Daoy (cell line): ENCODE measurements at regions not wholly inside any gene's neighbourhood (a gene's known extent, or its start where the extent isn't known, plus 50 kb on each side); places are given as distances from the start of the nearest gene placed in this dataset.
"Not testable (repeated sequence)": the region's sequence is repeated elsewhere in the genome, so short reads cannot be mapped to it uniquely, and the experiment has no call there.

Source experiments
- DNase-seq: peaks from one replicate; pipeline ENCODE4 v3.0.0-alpha.2; 2015; ENCODE audit warnings: low read depth

DNA sequence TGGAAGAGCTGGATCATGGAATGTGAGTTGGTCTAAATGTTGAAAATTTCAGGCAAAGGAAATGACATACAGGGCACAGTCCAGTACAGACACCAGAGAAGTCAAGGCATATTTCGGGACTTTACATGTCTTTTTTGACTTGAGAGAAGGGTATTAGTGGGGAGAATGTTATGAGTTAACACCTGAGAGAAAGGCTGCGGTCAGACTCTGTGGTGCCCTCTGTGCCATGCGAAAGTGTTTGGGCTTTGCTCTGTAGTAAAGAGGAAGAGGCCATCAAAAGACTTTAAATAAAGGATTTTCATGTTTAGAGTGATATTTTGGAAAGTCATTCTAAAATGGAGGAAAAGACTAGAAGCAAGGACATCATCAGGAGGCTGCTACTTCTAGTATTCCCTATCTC is 607.4 kb downstream of the CCSER2 start:
- DNase-seq = no peak

DNA sequence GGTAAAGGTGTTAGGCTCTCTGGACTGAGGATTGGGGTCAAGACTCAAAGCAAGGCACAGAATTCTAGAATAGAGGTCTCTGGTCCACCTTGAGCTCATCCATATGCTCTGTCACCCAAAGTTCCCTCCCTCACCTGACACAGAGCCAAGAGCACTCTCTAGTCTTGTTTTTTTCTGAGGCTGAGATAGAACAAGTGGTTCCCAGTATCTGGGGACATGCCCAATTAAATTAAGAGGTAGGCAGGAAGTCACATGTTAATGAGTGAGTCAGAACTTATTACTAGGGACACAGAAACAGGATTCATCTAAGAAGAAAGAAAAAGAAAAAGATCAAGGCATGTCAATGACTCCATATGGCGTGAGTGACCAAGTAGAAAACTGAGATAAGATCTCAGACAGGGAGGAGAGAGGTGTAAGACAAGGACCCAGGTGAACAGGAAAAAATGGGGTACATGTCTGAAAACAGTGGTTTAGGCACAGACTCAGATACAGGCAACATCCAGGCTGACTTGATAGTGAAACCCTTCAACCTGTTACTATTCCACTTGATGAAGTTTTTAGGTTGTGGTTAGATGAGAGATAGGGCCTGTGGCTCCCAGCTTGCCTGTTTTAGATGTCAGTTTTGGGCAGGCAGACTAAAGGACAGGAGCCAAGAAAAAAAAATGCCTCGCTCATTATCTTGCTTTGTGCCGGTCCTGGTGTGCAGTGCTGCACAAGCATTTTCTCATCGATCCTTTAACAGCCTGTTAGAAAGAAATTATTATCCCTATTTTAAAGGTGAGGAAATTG is 609.9 kb downstream of the CCSER2 start:
- no peak for DNase-seq

DNA sequence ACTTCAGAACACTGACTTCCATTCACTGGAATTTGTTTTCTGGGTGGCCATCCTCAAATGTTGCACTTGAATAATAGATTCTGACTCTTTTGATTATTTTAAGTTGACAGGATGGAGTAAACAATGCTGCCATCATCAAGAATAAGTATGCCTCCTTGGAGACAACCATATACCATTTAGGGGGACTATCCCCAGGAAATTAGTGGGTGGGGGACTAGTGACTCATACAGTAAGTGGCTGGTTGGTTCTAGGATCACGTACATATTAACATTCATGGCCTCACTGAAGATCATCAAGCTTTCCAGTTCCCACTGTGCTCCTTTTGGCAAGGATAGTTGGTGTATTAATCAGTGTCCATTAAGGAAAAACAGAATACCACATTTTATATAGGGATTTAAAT is 615.2 kb downstream of the CCSER2 start:
- no peak for DNase-seq

DNA sequence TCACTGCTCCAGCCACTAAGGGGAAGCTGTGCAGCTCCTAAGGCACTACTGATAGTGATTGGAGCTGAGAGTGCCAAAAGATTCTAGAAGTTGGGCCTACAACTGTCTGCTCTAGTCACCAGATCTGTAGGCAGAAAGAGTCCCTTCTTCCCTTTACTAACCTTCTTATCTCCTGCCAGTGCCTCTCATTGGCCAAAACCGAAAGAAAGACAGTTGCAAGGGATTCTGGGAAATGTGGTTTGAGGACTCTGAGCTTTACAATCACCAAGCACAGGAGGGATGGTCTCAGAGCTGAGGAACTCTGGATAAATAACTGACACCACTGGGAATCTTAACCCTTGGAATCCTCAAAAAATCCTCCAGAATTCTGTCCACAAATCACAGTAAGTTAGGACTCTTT is 615.8 kb downstream of the CCSER2 start:
- DNase-seq = no peak

DNA sequence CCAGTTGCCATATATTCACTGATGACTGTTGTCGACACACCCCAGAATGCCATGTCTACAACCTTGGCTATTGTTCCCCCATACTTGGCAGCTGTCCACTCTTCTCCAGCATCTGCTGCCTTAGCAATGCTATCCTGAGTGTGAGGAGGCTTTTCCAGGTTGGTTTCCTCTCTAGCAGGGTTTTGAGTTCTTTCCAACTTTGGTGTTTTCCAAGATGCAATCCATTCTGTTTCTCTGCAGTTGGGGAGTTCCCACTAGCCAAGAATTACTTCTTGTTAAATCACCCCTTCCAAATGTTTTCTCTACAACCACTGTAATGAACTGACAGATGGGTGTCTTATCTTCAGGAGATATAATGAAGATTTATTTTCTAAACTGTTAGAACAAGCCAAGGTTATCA is 617.4 kb downstream of the CCSER2 start:
- no peak for DNase-seq

DNA sequence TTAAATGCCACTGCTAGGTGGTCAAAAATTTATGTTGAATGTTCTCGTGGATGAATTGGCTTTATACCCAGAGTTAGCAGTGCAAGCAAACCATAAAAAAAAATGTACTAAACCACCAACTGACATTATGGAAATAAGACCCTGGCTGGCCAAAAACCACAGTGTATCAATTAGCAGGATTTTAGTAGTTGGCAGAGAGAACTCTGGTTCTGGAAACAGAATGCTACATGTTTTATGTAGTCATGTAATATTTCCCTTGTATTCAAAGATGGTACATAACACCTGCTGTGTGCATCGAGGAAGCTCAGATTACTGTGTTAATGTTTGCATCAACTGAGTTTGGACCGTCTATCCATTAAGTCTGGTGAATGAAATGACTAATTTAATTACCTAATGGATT is 618.5 kb downstream of the CCSER2 start:
- no peak for DNase-seq

DNA sequence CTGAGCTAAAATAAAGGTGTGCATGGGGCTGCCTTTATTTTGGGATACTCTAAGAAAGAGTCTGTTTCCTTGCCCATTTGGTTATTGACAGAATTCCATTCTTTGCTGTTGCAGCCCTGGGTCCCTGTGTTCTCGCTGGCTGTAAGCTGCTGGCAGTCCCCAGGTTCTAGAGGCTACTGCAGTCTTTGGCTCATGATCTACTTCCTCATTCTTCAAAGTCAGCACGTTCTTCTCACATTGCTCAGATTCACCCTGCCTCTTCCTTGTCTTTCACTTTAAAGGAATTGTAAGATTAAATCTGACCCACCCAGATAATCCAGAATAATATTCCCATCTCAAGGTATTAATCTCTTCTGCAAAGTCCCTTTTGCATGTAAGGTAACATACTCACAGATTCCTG is 620.3 kb downstream of the CCSER2 start:
- no peak for DNase-seq

DNA sequence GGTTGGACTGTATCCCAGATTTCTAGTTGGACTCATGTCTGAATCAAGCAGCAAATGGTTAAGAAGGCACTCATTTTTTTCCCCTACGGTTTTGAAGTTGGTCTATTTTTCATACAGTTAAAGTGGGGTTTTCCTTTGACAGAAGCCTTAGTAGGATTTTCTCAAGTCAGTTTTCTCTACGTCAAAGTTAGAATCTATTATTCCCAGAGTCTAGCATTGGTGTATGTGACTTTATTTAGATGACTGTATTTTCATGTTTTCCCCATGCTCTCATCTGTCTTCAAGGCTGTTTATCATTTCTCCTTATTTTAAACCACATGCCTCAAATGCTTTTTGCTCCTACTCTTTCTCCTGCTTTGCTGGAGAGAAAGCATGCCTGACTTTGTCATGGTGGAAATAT is 623.2 kb downstream of the CCSER2 start:
- DNase-seq = no peak

DNA sequence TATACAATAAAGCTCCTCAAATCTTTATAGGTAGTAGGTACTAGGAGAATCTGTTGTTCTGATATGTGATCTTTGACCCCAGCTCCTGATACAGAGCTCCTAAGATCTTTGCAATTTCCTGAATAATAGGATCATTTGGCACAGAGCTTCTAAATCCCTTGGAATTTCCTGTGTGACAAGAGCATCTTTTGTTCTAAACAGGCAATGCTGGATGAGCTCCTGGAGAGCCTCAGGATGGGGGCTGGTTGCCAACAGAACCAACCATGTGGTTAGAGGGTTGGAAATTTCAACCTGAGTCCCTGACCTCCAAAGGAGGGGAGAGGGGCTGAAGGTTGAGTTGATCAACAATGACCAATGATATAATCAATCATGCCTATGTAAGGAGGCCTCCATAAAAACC is 629.0 kb downstream of the CCSER2 start:
- DNase-seq = no peak

DNA sequence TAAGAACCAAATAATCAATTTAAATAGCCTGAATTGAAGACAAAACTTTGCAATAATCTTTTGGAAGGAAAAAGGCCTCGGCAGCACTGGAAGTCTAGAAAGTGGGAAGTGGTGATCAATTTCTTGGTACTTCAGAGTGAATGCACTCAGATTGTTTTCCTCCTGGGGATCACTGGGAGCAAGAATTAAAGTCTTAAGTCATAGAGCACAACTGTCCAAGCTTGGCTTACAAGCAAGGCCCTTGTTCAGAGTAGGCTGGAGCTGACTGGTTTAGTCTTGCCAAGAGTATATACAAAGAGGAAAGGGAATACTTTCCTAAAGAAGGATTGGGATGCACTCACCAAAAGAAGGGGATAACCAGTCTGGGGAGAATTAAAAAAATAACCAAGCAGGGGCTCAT is 637.1 kb downstream of the CCSER2 start:
- no peak for DNase-seq

DNA sequence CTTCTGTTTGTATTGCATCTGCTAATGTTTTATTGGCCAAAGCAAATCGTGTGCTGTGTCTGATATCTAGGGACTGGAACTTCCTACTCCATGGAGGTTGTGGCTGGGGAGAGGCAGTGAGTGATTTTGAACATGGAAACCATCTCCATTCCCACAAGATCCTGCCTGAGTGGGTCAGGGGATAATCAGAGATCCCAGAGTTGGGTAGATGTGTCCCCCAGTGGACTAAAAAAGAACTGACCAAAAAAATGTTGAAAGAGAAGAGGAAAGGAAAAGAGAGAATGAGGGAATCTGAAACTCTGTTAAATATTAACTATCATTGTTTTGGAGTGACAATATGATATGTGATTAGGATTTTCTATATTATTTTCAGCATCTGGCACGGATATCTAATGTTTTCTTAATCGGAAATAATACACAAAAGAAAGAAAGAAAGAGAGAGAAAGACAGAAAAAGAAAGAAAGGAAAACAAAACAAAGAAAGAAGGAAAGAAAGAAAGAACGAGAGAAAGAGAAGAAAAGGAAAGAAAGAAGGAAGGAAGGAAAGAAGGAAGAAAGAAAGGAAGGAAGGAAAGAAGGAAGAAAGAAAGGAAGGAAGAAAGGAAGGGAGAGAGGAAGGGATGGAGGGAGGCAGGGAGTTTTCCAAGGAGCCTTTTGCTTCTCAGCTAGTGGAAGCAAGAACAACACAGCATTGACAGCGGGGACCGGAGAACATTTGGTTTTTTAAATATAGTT is 638.5 kb downstream of the CCSER2 start:
- no peak for DNase-seq

DNA sequence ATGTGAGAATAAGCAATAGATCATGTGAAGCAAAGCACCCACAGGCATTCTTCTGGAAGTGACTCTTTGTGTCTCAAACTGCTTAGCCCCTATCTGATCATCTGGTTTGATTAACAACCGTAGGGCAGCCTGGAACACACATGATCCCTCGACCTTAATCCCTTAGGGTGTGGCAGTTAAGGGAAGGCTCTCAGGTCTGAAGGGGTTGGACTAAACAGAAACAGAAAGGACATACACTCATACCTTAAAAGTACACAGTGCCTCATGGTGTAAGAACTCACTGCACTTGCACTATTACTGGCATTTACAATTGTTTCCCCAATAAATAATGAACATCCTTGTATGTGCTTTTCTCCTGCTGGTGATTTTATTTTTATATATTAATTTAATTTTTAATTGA is 640.9 kb downstream of the CCSER2 start:
- not testable (repeated sequence) for DNase-seq

DNA sequence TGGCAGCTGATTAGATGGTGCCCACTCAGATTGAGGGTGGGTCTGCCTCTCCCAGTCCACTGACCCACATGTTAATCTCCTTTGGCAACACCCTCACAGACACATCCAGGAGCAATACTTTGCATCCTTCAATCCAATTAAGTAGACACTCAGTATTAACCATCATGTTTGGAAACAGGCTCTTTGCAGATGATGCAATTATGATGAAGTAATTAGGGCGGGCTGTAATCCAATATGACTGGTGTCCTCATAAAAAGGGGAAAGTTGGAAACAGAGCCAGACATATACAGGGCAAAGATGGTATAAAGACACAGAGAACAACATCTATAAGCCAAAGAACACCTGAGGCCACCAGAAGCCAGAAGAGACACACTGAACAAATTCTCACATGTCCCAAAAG is 658.6 kb downstream of the CCSER2 start:
- no peak for DNase-seq

DNA sequence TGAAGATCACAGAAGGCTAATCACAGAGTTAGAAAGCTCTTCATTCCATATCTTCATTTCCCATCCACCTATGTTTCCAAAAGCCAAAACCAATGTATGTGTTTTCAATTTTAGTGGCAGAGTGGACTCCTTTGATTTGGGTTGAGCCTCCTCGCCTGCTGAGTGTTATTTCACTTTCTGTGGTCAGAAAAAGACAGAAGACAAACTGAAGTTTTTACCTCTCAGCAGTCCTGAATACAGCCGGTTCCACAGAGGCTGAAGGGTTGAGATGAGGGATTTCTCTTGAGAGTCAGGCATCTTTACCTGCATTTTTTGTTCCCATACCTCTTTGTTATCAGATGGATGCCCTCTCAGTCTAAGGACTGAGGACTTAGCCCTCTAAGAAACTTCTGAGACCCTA is 659.6 kb downstream of the CCSER2 start:
- no peak for DNase-seq

DNA sequence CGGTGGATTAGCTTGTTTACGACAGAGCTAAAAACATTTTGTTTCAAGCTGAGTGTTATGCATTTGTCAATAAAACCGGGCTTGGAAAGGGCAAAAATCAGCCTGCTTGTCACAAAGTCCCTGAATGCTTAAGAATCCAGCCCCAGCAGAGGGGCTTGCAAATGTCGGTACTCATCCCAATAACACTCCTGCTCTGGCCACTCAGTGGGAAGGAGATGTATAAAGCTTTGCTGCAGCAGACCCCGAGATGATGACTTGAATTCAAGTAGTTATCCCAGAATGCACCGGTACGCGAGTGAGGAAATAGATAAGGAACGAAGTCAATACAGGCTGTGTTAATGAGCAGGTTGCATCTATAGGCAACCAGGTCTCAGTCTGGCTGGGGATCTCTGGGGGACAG is 662.3 kb downstream of the CCSER2 start:
- DNase-seq = no peak

DNA sequence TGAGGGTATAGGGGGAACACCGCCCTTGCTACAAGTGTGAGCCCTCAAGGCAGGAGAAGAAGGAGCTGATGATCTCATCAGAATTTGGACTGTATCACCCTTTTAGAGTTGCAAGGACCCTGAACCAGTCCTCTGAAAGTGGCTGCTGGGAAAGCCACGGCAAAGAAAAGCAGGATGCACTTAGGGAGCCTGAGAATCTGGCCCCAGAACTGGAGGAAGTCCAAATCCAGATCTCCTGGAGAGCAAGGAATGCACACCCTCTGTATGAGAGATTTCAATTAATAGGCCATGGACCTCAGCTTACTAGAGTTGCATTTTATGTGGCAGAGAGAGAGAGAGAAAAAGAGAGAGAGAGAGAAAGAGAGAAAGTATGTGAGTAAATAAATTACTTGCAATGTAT is 662.9 kb downstream of the CCSER2 start:
- DNase-seq = no peak

DNA sequence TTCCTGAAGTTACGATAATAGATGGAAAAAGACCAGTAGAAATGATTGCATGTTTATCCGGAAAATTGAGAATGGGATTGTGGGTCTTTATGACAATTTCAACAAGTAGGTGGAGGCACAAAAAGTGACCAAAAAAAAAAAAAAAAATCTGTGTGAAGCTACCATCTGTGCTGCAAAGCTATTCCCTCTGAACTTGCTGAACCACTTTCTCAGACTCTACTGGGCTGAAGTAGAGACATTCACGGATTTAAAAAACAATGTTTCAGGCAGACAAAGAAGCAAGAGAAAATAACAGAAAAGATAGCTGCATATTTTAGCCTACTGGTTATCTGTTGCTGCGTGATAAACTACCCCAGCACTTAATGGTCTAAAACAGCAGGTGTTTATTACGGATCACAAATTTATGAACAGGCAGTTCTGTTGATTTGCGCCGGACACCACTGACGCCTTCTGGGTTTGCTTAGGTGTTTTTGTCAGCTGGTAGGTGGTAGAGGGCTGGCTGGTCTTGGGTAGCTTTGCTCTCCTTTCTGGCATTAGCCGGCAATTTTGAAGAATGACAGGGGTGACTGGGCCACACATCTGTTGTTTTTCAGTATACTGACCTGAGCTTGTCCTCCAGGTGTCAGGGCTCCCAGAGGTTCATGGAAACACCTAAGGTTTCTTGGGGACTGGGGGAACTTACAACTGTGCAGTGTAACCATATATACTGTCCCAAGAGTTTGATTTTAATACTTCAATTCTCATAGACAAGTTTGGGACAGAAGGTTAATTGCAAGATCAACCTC is 665.1 kb downstream of the CCSER2 start:
- DNase-seq = no peak

DNA sequence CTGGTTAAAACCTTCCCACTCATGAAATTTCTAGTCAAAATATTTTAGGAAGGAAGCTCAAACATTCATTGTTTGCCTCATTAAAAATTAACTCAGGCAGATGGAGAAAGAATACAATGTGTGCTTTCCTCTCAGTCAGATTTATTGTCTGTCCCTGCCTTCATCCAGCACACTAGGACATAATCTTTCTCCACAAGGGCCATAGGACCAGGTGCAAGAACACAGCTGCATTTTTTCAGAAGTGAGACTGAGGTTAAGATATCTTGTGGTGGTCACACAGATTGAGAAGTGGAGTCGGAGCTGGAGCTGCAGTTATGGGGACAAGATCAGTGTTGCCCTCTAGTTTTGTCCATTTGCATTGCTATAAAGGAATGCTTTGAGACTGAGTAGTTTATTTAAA is 666.3 kb downstream of the CCSER2 start:
- no peak for DNase-seq

DNA sequence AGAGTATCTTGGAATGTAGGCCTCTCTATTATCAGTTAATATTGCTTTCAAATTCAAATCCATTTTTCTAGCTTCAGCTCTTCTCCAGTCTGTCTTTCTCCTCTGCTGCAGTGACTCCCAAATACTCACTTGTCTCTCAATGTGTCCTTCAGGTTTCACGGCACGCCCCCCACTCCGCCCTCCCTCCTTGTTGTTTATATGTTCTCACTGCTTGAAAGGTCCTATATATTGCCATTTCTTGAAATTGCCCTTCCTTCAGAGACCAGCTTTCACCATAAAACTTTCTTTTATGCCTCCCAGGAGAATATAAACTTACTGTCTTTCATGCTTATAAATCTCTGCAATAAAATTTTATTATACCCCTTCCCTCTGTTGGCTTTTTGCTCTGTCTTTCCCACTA is 668.2 kb downstream of the CCSER2 start:
- no peak for DNase-seq

DNA sequence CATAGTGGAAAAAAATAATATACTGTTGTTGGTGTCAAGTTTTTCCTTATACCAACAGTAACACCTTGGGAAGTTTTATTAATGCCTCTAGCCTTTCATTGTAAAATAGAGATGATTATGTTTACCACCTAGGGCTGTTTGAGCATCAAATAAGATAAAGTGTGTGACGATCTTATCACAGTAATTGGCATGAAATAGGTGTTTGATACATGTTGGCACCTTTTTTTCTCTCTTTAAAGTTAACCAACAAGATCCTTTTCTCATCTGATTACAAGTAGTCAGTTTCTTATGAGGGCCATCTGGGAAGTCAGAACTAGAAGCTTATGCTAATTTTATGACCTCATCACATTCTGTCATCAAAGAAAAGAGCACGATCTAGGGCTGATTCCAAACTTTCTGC is 669.5 kb downstream of the CCSER2 start:
- no peak for DNase-seq

DNA sequence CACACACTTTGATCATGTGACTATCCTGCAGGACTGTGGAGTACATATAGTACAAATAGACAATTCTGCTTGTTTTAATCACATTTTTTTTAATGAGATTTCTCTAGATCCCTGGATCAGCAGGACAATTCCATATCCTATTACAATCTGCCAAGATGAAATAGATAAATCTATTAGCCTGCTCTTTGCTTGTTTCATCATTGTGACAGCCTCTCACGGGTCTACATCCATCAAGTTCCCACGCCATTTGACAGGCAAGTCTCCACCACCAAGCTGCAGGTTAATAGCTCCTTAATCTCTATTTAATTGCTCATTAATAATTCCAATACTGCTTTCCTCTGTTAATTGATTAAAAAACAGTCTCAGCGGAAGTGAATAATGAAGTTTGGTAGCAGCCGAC is 671.5 kb downstream of the CCSER2 start:
- no peak for DNase-seq

DNA sequence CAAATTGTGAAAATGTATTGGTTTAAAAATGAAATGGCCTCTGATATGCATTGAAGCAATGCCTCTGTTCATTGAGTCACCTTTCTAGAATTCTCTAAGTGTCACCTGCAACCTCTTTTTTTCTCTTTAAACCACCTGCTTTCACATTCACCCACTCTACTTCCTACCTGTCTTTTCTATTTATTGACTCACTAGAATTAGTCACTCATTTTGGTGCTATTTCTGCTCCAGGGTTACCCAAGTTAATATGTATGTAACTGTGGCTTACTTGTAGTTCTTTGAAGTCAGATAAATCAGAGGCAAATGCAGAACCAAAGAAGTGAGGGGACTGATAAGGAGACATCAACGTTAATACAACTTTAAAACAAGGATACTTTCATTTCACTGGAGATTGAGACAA is 674.7 kb downstream of the CCSER2 start:
- DNase-seq = no peak
